ENCODE measurements at regions not wholly inside any gene's neighbourhood (a gene's known extent, or its start where the extent isn't known, plus 50 kb on each side); places are given as distances from the start of the nearest gene placed in this dataset.

DNA sequence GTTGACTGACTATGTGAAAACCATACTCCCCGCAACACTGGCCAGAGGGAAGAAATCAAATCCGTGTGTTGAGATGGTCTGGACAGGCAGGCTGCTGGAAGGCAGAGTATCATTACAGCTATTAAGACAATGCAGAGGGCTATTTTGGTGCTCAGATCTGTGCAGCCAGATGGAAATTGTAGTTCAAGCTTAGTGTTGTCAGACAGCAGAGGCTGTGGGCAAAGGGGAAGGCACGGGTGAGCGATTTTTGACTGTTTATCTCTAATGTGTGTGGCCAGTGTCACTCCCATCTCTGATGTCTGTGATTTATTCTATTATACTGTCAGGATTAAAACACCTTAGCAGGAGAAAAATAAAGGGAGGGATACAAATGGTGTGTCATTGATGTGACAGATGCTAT lies 984.4 kb upstream of the WWC1 start:
- DNase-seq: no peak

DNA sequence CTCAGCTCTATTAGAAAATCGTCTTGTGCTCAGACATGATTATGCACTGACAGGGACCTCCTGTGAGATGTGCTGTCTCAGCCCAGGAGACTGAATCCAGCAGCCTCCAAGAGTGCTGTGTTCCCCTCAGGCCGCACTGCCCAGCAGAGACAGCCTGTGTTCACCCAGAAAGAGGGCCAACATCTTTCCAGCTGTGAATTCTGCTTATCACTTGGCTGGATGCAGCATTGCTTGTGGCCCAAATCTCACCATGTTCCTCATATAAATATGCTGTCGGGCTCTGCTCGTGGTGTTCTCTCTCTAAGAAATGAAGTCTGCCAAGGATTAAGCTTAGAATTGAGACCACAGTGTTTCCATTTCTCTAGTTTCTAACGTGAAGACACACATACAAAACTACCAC lies 983.0 kb upstream of the WWC1 start:
- no peak for DNase-seq

DNA sequence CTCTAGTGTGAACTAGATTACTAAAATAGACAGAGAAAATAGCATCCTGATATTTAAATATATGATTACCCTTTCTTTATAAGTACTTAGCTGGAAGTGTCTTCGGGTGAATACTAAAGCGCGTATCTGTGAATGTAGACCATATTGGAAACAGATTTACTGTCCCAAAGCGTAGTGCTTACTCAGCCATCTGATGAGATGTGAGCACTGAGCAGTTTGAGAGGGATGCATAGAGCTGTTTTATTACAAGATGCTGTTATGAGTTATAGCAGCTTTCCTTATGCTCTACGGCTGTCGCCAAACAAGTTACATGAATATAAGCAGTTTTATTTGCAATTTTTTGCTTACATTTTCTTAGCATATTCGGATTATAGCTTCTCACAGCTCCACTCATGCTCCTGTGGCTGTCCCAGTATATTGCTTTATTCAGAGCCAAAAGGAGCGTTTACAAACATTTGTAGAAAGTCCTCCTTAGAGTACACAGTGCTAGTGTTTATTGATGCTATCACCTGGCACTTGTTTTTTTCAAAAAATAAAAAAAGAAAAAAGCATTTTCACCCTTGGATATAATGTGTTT lies 981.4 kb upstream of the WWC1 start:
- DNase-seq: peak in 1 of 3 donors; percentile 40

DNA sequence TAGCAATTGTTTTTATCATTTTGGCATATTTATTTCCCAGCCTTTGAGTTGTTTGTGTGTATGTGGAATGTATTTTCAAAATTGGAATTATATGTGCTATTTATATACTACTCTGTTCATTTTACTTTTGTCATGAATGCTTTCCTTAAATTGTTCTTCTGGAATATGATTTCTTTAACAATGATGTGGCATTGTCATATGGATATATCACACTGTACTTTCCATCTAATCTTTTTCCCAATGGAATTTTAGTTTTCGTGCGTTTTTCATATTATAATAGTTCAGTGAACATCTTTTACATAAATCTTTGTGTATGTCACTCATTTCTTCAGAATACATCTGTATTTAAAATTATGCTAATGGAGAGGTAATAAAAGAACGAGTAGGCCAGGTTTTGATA lies 980.1 kb upstream of the WWC1 start:
- DNase-seq: no peak

DNA sequence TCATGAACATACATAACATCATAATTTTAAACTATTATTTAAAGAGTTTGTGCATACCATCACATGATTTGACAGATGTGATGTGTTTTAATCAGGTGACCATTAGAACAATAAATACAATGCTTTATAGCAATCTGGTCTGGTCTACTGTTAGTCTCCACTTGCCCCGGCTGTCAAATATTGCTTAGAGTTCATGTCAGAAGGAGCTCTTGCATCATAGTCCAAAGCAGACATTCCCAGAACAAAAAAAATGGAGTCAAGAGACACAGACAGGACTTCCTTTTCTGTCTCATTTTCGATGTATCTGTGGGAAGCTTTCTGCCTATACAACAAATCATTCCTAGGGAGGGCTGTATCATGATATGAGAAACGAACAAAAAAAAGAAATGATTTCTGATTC lies 979.2 kb upstream of the WWC1 start:
- DNase-seq: no peak

DNA sequence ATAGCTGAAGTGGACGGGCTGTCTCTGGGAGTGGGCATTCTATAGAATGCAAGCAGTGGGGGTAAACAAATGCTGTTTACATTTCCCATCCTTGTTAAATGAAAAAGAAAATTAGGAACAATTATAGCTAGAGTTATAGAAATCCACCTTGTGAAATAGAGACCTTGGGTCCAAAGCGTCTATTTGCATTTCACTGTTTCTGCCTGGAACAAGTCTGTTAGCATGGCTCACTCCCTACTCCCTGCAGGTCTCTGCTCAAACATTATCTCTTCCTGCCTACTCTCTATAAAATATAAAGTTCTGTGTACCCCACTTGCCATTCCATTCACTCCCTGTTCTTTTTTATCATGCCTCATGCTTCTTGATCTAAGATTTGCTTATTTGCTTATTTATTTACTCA lies 975.7 kb upstream of the WWC1 start:
- DNase-seq: no peak

DNA sequence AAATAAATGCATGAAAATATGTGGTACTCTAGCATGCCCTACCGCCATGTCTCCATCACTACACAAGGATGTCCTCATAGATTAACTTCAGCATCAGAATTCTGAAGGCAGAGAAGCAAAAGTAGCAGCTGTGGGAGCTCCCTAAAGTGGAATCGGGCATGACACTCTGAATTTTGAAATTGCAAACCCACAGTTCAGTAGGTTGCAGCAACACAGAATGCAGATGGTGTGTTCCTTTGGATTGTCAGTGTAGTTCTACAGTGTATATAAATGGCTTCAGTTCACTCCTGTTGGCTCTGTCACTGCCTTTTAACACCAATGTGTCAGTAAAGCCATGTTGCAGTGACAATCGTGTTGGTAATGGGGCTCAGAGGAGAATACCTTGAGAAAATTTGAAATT lies 973.6 kb upstream of the WWC1 start:
- no peak for DNase-seq

DNA sequence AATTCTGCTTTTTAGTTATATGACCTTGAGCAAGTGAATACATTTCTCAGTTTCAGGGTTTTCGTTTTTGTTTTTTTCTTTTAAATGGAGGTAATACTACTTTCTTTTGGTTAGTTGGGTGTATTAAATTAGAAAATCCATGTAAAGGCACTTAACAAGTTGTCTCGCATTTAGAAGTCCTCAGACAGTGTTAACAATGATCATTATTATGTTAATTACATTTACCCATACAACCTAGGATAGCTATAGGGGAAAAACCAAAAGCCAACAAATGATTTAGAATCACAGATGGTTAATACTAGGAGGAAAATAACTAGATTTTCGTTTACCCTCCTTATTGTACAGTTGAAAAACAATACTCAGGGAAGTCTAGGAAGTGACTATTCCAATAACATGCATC lies 972.2 kb upstream of the WWC1 start:
- no peak for DNase-seq

DNA sequence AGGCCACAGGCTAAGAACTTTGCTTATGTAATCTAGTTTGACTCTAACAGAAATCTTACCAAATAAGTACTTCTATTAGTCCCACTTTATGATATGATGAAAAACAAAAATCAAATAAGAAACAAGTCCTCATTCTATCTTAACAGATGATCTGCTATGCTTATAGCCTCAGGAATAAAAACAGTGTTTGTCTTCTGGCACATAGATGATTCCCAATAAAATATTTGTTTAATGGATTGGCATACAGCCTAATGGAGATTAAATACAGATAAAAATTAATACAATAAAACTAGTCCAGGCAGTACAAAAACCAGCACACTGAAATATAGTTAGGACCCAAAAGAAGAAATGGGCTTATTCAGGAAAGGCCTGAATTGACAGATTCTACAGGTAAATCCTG lies 971.4 kb upstream of the WWC1 start:
- no peak for DNase-seq

DNA sequence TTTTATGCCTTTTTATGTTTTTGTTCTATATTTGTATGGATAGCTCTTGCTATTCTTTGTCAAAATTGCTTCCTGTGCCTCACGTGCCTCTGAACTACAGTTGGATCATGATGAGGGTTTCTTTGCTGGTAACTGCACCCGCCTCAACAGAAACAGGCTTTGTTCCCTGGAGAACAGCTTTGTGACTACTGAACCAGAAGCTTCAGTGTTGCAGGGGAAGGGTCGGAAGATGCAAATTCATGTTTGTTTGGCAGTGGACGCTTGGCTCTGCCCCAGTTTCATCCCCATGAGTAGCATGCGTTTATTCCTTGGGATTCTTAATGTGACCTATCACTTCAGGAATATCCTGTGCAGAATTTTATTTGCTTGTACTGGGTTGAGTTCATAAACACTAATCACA lies 959.1 kb upstream of the WWC1 start:
- no peak for DNase-seq

DNA sequence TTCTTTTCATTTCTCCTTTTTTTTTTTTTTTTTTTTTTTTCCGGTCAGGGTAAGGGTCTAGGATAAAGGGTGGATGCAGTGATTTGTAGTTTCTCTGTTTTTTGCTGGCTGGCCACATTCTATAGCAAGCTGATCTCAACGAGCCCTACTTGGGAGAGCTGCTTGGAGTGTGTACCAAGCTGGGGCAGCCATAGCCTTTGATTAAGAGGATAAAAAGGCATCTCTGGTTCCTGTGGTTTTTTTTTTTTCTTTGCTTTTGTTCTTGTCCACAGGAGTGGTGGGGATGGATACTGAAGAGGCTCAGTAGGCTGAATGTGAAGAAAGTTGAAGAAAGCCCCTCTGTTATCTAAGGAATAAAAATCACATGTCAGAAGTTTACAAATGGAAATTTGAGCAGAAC lies 955.3 kb upstream of the WWC1 start:
- no peak for DNase-seq

DNA sequence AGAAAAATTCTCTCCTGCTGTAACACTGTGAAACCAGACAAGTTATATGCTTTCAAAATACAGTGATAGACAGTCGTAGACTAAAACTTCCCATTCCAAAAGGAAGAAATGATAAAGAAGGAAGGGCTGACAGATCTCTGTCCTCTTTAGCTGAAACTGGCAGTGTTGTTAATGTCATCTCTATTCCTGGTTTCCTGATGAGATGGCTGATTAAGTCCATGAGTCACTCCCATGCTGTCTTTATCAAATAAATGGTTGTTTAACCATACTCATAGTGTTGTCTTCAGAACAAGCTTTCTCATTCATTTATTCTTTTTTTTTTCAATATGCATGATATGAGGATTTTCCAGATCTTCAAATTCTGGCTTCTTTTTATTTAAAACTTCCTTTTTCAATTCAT lies 952.2 kb upstream of the WWC1 start:
- DNase-seq: no peak

DNA sequence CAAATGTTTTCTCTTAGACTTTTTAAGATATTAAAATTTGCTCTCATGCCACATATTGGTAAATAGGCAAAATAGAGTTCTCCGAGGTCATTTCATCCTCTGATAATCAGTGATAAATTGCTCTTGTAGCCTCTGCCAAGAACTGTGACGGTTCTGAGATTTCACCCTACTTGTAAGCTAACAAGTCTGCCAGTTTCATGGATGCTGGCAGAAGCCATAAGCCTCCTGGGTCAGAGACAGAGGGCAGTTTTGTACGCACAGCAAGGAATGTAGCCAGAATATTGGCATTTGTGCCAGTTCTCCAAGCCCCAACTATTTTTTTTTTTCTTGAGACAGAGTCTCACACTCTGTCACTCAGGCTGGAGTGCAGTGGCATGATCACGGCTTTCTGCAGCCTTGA lies 945.0 kb upstream of the WWC1 start:
- no peak for DNase-seq

DNA sequence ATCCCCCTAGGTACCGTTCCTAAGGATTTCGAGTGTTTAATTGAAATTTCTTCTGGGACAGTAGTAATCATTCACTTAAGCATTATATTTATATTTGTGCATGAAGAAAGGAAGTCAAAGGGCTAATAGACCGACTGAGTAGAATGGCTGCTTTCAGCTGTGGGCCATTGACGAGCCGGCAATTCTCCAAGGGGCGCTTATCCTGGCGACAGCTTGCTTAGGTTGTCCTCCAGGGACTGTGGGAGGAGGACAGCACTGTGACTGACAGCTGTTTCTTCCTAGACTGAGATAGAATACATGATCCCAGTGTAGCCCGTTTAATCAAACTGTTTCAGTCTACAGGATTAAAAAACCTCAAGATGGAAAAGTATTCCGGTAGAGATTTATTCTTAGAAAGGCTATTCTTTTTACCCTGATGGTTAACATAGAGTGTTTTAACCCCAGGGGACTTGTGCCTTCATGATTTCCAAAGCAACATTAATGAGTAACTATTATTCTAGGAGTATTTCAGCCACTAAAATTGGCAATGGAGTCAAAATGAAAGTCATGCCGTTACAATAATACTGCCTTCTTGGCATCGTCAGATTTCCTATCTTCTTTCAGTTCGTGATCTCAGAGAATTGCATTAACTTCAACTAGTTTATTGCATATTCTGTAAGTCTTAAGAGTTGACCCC lies 943.1 kb upstream of the WWC1 start:
- DNase-seq: peak in 1 of 3 donors; percentile 32

DNA sequence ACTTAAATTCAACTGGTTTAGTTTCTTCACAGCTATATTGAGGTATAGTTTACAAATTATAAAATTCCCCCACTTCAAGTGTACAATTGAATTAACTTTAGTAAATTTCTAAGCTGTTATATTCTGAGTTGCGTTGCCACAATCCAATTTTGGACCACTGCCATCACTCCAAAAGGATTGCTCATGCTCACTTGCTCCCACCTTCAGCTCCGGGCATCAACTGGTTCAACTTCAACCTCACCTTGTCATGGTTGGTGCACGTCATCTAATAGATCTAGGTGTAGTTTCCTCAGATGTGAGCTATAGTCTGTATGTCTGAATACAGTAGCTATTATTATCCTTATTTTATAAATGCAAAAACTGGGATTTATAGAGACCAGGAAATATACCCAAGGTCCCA lies 942.5 kb upstream of the WWC1 start:
- DNase-seq: no peak

DNA sequence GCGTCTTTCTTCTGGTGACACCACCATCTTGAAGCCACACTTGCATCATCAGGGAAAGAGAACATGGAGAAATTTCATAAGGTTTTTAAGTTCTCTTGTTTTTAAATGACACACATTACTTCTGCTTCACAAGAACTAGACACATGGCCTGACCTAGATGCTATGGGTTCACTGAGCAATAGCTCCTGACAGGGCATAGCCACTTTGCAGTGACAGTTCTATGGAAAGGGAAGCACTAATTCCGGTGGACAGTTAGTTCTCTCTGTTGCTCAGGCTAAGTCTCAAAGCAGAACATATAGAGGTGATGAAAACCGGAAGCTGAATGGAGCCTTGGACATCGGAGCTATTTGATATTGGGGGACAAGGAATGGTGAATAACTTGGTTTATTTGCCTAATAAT lies 940.1 kb upstream of the WWC1 start:
- no peak for DNase-seq

DNA sequence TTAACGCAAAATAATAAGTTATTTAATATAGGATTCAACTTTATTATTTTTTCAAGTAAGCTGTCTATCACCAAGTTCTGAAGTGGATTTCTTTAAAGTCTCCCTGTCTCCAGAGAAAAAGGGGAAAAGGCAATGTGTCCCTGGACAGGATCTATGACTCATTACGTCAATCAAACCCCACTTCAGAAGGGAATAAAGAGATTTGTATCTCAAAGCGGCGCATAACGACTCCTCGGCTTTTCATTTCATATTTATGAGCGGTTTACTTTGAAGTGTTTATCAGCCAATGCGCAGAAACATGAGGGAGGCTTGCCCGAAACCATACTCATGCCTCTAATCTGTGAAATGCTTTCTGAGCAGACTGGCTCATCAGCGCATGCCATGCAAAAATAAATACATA lies 938.6 kb upstream of the WWC1 start:
- no peak for DNase-seq

DNA sequence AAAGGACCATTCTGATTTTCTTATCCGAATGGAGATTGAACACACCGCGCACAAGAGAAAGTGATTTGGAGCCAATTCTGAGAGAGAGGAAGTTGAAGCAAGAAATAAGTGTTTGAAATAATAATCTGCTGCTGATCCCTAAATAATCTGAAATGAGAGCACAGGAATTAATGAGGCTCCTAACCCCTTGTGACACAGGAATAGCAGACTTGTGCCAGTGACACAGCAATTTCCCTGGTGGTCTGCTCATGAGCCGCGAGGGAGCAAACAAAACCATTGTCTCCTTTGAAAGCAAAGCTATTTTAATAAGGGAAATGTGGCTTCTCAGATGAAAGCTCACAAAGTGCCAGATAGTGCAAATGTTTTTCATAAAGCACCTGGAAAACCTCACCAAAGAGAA lies 936.1 kb upstream of the WWC1 start:
- no peak for DNase-seq

DNA sequence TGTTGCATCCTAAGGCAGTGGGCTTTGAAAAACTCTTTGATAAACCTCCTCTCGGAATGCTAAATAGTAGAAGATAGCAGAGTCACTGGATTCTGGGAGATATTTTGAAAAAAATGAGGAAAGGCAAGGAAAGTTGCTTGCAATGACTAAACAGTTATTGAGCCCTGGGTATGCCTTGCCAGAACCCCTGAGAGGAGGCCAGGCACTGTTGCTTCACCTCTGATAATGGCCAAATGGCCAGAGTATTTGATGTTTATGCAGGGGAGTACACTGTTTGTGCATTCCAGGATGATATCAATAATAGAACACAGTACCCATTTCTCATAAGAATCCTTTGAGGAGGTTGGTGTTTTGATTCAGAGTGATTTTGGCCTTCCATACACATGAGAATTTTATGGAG lies 935.1 kb upstream of the WWC1 start:
- DNase-seq: no peak

DNA sequence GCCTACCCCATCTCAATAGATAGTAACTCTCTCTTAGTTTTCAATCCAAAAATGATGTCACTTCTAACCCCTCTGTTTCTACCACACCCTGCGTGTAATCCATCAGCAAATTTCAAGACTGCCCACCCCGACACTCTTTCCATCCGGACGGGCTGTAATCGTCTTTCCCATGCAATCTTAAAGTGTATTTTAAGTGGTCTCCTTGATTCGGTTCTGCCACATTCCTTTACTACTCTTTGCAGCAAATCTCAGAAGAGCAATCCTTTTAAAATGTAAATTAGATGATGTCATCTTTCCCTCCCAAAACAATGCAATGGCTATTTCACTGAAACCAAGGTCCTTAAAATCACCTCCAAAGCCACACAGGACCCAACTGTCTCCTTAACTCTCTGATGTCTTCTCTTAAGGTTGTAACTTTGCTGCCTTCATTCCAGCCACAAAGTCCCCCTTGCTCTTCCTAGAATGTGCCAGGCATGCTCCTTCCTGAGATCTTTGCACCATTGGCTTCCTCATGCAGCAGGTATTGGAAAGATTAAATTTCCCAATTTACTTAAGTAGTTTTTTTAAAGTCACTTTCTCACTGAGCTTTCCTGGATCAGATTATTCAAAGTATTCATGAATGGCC lies 932.5 kb upstream of the WWC1 start:
- no peak for DNase-seq

DNA sequence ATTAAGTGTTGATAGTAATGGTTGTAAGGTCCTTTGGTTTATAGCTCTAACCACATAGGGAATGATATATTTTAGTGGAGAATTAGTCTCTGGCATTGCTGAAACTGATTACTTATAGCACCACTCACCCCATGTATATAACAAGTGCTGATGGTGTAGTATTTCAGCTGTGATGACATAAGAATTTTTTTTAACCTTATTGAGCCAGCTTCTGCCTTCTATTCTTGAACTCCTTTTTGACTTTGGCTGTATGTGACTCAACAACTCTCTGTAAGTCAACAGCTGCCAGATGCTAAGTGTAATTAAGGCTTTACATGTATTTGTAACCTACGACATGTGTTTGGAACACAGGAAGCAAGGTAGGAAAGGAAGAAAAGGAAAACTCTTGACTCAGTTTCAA lies 929.6 kb upstream of the WWC1 start:
- no peak for DNase-seq

DNA sequence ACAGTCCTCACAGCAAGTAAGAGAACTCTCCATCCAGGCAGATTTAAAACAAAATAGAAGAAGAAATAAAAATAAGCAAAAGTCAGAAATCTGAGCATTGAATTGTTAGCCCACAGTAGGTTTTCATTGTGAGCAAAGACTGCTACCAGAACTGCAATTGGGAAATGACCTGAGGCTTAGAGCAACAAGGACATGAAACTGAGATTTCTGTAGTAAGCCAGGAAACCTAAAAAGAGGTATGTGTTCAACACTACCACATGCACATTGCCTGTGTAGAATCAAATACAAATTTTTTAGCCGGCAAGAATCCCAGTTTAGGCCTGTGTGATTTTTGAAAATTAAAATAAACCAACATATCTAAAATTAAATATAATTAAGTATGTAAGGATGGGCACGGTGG lies 928.4 kb upstream of the WWC1 start:
- no peak for DNase-seq

DNA sequence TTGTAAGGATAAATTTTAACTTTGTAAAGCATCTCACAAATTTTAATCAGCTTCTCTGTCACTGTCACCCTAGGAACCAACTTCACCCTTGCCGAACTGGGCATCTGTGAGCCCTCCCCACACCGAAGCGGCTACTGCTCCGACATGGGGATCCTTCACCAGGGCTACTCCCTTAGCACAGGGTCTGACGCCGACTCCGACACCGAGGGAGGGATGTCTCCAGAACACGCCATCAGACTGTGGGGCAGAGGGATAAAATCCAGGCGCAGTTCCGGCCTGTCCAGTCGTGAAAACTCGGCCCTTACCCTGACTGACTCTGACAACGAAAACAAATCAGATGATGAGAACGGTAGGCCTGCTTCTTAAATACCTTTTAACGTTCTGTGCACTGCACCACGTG lies 916.3 kb upstream of the WWC1 start:
- no peak for DNase-seq

Data from muscle of back (tissue), 3 donors.